ENCODE measurements at regions not wholly inside any gene's neighbourhood (a gene's known extent, or its start where the extent isn't known, plus 50 kb on each side); places are given as distances from the start of the nearest gene placed in this dataset.

GRCh38 chr16:79770244-79771064 lies 169.9 kb upstream of the MAF start:
- no peak for TF ChIP-seq EZH2 (IDR thresholded peaks at IDR 0.05)
- no peak for TF ChIP-seq POLR2AphosphoS5 (IDR thresholded peaks at IDR 0.05; ENCODE audit: borderline replicate concordance, low read depth, low read length)
